Transverse colon (tissue), 4 donors: ENCODE measurements at regions not wholly inside any gene's neighbourhood (a gene's known extent, or its start where the extent isn't known, plus 50 kb on each side); places are given as distances from the start of the nearest gene placed in this dataset.

Experiments used
- DNase-seq: peaks from one replicate; pipeline ENCODE4 v3.0.0-alpha.2; 2019
- H3K27ac ChIP-seq, 4 donors: fragments of 200-600 bp; sonication (generic); 2 replicates each; pipeline ENCODE4 v1.5.1; 2016 to 2018; ENCODE audit warnings: inconsistent platforms in 4 of 4
- H3K27me3 ChIP-seq: fragments of 200-600 bp; sonication (generic); 2 replicates; pipeline ENCODE4 v1.5.1; 2017; ENCODE audit warnings: inconsistent platforms
- H3K36me3 ChIP-seq, 4 donors: fragments of 200-600 bp; sonication (generic); 2 replicates each; pipeline ENCODE4 v1.5.1; 2017 to 2019; ENCODE audit warnings: inconsistent platforms in 4 of 4
- H3K4me1 ChIP-seq, 4 donors: fragments of 200-600 bp; sonication (generic); 2 replicates each; pipeline ENCODE4 v1.5.1; 2017 to 2020; ENCODE audit warnings: inconsistent platforms in 4 of 4
- H3K4me3 ChIP-seq, 4 donors: fragments of 200-600 bp; sonication (generic); 1 replicate in 1 of 4; 2 replicates in 3 of 4; pipeline versions ENCODE4 v1.5.1 to v1.6.1; 2017 to 2019; ENCODE audit warnings: inconsistent platforms in 4 of 4
- H3K9me3 ChIP-seq, 2 donors: fragments of 200-600 bp; sonication (generic); 2 replicates each; pipeline ENCODE4 v1.5.1; 2017 to 2019; ENCODE audit warnings: inconsistent platforms in 2 of 2
- CTCF ChIP-seq, 5 experiments: fragments of 200-600 bp in 3 of 5; fragments of 450-650 bp in 2 of 5; sonication (generic) in 3 of 5; IDR thresholded peaks; 1 replicate in 2 of 5; 2 replicates in 3 of 5; pipeline ENCODE4 v1.5.1; 2016 to 2017; ENCODE audit warnings: antibody characterized with exemption in 5 of 5, inconsistent platforms in 3 of 5, mild to moderate bottlenecking in 2 of 5, moderate library complexity in 1 of 5
- EP300 ChIP-seq: sonication (generic); formaldehyde crosslinking; IDR thresholded peaks from one replicate; pipeline ENCODE4 v1.6.1; 2017; ENCODE audit warnings: antibody characterized with exemption, low read depth
- POLR2A ChIP-seq: fragments of 450-650 bp; IDR thresholded peaks from one replicate; pipeline ENCODE4 v1.6.1; 2016; ENCODE audit warnings: antibody characterized with exemption, mild to moderate bottlenecking, moderate library complexity
- POLR2AphosphoS5 ChIP-seq, 3 donors: sonication (generic); formaldehyde crosslinking; IDR thresholded peaks; one replicate each; pipeline ENCODE4 v1.6.1; 2016; ENCODE audit warnings: antibody characterized with exemption in 3 of 3
- WGBS, 2 donors: methylation state at CpG; one replicate each; pipeline ENCODE4 v1.1.5; 2018; ENCODE audit warnings: low coverage in 1 of 2; 5-methylcytosine and 5-hydroxymethylcytosine counted together
- in situ Hi-C, 4 donors: fragments of 200-750 bp; cut with MboI; loops; one replicate each; pipeline versions ENCODE4 v1.15.0 to v1.15.1; 2017; ENCODE audit warnings: low sequenced_read_pairs in 3 of 4, low pct_ligation_motif_present in 1 of 4, low pct_unique_long_range_greater_than_20kb in 1 of 4
- intact Hi-C: fragments of 100-400 bp; cut with DNase I; formaldehyde crosslinking; loops from one replicate; pipeline ENCODE4 v1.15.1; 2023; ENCODE audit warnings: low total_unique reads

DNA sequence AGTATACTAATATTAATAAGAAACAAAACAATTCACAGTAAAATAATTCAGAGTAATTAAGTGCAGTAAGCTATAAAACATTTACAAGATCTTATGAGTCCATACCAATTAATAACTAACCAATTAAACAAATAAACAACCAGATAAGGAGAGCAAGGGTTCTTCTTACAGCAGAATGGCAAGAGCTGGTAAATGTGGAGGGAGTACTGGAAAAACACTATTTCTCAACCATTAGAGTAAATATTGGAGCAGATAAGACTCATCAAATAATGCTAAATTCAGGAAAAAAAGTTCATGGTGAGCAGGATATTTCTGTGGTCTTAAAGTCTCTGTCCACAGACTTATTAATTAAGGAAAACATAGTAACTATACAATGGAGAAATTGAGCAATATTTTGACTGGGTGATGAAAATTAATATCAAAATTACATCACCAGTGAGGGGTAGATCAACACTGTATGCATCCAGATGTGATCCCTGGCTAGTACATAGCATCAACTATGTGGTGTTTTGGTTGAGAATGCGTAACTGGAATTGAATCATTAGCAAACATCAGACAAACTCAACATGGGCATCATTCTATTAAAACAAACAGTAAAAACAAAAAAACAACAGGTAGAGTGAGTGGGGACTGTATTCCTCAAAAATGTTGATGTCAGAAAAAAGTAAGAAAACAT lies 1376.7 kb downstream of the PCDH19 start:
- intact Hi-C loops (no loop called here), in situ Hi-C loops (no loop called here)
- H3K27ac ChIP-seq, result no peak overlapping the region
- no peak overlapping the region for H3K4me3 ChIP-seq
- TF ChIP-seq EP300 (no peak), POLR2A (no peak), POLR2AphosphoS5 (IDR thresholded peaks at IDR 0.05) (no peak), CTCF (IDR thresholded peaks at IDR 0.05) (no peak)
- no peak for DNase-seq
- no peaks in the 10 kb centered on the region for H3K9me3 ChIP-seq
- 74% methylated on average over 1 of the region's 1 CpG; no CpG with 5 or more reads in 1 of the 2 donors for WGBS, 2 donors
- no peaks in the 10 kb centered on the region for H3K36me3 ChIP-seq
- H3K4me1 ChIP-seq, result no peaks in the 10 kb centered on the region
- no peaks in the 10 kb centered on the region for H3K27me3 ChIP-seq

- Histone ChIP-seq H3K4me3 (no peak overlapping the region), H3K4me1 (no peaks in the 10 kb centered on the region), H3K36me3 (no peaks in the 10 kb centered on the region), H3K9me3 (no peaks in the 10 kb centered on the region), H3K27ac (no peak overlapping the region), H3K27me3 (no peaks in the 10 kb centered on the region)
- TF ChIP-seq POLR2AphosphoS5 (IDR thresholded peaks at IDR 0.05) (no peak), EP300 (no peak), POLR2A (no peak), CTCF (IDR thresholded peaks at IDR 0.05) (no peak)
- intact Hi-C loops (no loop called here), in situ Hi-C loops (no loop called here)
- no peak for DNase-seq
These were observed 1399.1 kb downstream of the PCDH19 start for GRCh38 chrX:99010957-99011356.

DNA sequence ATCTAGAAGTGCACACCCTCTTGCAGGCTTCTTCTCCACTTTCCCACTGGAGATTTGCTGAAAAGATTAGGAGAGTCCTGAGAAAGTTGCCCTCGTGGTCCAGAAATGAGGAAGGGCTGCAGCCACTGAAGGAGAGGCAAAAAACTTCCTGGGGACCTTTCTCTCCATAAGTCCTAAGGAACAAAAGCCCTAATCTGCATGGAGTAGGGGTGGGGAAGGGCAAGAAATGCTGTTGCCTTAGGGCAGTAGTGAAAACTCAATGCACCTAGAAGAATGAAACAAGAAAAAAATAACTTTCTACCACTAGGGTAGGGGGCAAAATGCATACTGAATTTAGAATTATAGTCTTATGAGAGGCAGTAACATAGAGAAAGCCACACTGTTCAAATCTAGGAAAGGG lies 1408.8 kb downstream of the PCDH19 start:
- in situ Hi-C loops, result no loop called here
- Histone ChIP-seq H3K9me3 (no peaks in the 10 kb centered on the region), H3K4me1 (no peaks in the 10 kb centered on the region), H3K27me3 (no peaks in the 10 kb centered on the region), H3K27ac (no peak overlapping the region), H3K4me3 (no peak overlapping the region), H3K36me3 (no peaks in the 10 kb centered on the region)
- 27% methylated on average over 1 of the region's 1 CpG; no CpG with 5 or more reads in 1 of the 2 donors for WGBS, 2 donors
- TF ChIP-seq POLR2A, result no peak
- no peak for TF ChIP-seq EP300
- TF ChIP-seq POLR2AphosphoS5 (IDR thresholded peaks at IDR 0.05), result no peak
- TF ChIP-seq CTCF (IDR thresholded peaks at IDR 0.05), result no peak
- intact Hi-C loops, result no loop called here
- DNase-seq, result no peak

DNA sequence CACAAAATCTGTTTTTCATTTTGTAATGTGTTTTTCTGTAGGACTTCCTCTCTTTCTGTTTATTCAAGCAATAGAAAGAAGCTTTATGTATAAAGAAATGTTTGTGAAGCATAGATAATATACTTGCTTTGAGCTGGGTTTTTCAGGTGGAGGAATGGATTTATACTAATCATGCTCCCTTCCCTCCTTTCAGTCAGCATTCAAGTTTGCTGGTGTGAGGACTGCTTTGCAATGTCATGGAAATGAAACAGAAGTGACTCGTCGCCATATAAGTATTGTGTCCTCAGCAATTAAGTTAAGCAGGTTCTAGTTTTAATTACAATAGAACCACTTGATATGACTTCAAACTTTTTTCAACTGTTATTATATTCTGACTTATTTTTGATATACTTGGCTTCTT lies 1447.1 kb downstream of the PCDH19 start:
- Histone ChIP-seq H3K4me1 (no peaks in the 10 kb centered on the region), H3K36me3 (no peaks in the 10 kb centered on the region), H3K27ac (no peak overlapping the region), H3K27me3 (no peaks in the 10 kb centered on the region), H3K4me3 (no peak overlapping the region), H3K9me3 (no peaks in the 10 kb centered on the region)
- in situ Hi-C loops, result loop anchor here in 1 of 4 donors (25.0 kb wide), 1 partner anchor 99 kb away; no protein-coding TSS in a partner anchor
- intact Hi-C loops, result no loop called here
- TF ChIP-seq POLR2A (no peak), EP300 (no peak), POLR2AphosphoS5 (IDR thresholded peaks at IDR 0.05) (no peak), CTCF (IDR thresholded peaks at IDR 0.05) (no peak)
- no peak for DNase-seq
- 66 to 90% methylated on average over 2 of the region's 2 CpGs for WGBS, 2 donors
